A673 (cell line): ENCODE measurements at regions not wholly inside any gene's neighbourhood (a gene's known extent, or its start where the extent isn't known, plus 50 kb on each side); places are given as distances from the start of the nearest gene placed in this dataset.

Source experiments
- CTCF ChIP-seq: fragments of 300-800, 200-600 bp; sonication (generic); conservative IDR thresholded peaks from 2 replicates; pipeline ENCODE4 v1.5.1; 2017; ENCODE audit warnings: low read depth, mild to moderate bottlenecking, antibody characterized with exemption, low read length, moderate library complexity, mixed read lengths
- EZH2 ChIP-seq: fragments of 200-600 bp; sonication (generic); IDR thresholded peaks from 2 replicates; pipeline ENCODE4 v1.6.1; 2017; ENCODE audit warnings: borderline replicate concordance, low read depth, mild to moderate bottlenecking, mixed read lengths, antibody characterized with exemption, low read length; ENCODE audit not compliant: poor library complexity, severe bottlenecking

GRCh38 chr22:47816121-47816862 is 1053.8 kb downstream of the TBC1D22A start:
- TF ChIP-seq CTCF (no peak), EZH2 (no peak)
